ENCODE measurements at regions not wholly inside any gene's neighbourhood (a gene's known extent, or its start where the extent isn't known, plus 50 kb on each side); places are given as distances from the start of the nearest gene placed in this dataset.
"Not testable (repeated sequence)": the region's sequence is repeated elsewhere in the genome, so short reads cannot be mapped to it uniquely, and the experiment has no call there.

GRCh38 chr2:111503844-111504570, 380.0 kb downstream of the ANAPC1 start:
- not testable (repeated sequence) for H3K36me3 Mint-ChIP-seq (ENCODE audit: insufficient read depth in 1 of 3, low read depth in 3 of 3); H3K4me3 Mint-ChIP-seq; H3K23me2 ChIP-seq (ENCODE audit: insufficient read length, low read depth, low read length, poor library complexity, severe bottlenecking); H2BK12ac ChIP-seq (ENCODE audit: insufficient read length, low read depth, low read length); H3K14ac ChIP-seq (ENCODE audit: insufficient read depth, low read length); H3K27me3 ChIP-seq (ENCODE audit: insufficient read depth, low read length); H3K23ac ChIP-seq (ENCODE audit: insufficient read length, low read depth, low read length); H4K8ac ChIP-seq (replicated peaks; ENCODE audit: insufficient read length, low read depth, low read length); H3K9ac ChIP-seq (ENCODE audit: extremely low read depth, insufficient read length, low read length); H3K4me1 ChIP-seq (ENCODE audit: insufficient read depth, low read length); H2AFZ ChIP-seq (ENCODE audit: low read length); H4K91ac ChIP-seq (ENCODE audit: insufficient read length, low read depth, low read length); H2AK5ac ChIP-seq (ENCODE audit: insufficient read length, low read length); H3K4me1 Mint-ChIP-seq; H2BK20ac ChIP-seq (ENCODE audit: low read depth, low read length, poor library complexity, severe bottlenecking); H3K27ac ChIP-seq (ENCODE audit: insufficient read length, low read depth, low read length); H3K79me2 ChIP-seq (ENCODE audit: insufficient read depth, low read length); H3K27me3 Mint-ChIP-seq (ENCODE audit: low read depth); H3K4ac ChIP-seq (ENCODE audit: low read depth, low read length); H3K4me2 ChIP-seq (ENCODE audit: insufficient read depth, insufficient read length, low read length); H3K9me3 ChIP-seq (ENCODE audit: control insufficient read depth, low read depth, low read length); H3K9me3 Mint-ChIP-seq; H3K56ac ChIP-seq (ENCODE audit: insufficient read length, low read depth, low read length); H3K79me1 ChIP-seq (ENCODE audit: insufficient read depth, low read depth, low read length, poor library complexity, severe bottlenecking); H3K18ac ChIP-seq (ENCODE audit: insufficient read length, low read depth, low read length); H3K27ac Mint-ChIP-seq; H4K5ac ChIP-seq (ENCODE audit: insufficient read length, low read depth, low read length); H4K20me1 ChIP-seq (ENCODE audit: control insufficient read depth, insufficient read depth, insufficient read length); H2BK15ac ChIP-seq (ENCODE audit: low read depth, low read length); H2BK120ac ChIP-seq (ENCODE audit: low read depth, low read length, poor library complexity, severe bottlenecking); H3T11ph ChIP-seq (ENCODE audit: low read length); H2BK5ac ChIP-seq (ENCODE audit: insufficient read length, low read length); DNase-seq
- no CpG with 5 or more reads among the region's 5 CpGs for WGBS (ENCODE audit: extremely low coverage, insufficient read length, low lambda C conversion rate)

- not testable (repeated sequence) for H3K23me2 ChIP-seq (ENCODE audit: insufficient read length, low read depth, low read length, poor library complexity, severe bottlenecking); H2BK15ac ChIP-seq (ENCODE audit: low read depth, low read length); H4K20me1 ChIP-seq (ENCODE audit: control insufficient read depth, insufficient read depth, insufficient read length); H3K9me3 Mint-ChIP-seq; H3K79me2 ChIP-seq (ENCODE audit: insufficient read depth, low read length); H3K23ac ChIP-seq (ENCODE audit: insufficient read length, low read depth, low read length); H2BK12ac ChIP-seq (ENCODE audit: insufficient read length, low read depth, low read length); H3K4me2 ChIP-seq (ENCODE audit: insufficient read depth, insufficient read length, low read length); H2AFZ ChIP-seq (ENCODE audit: low read length); H3K14ac ChIP-seq (ENCODE audit: insufficient read depth, low read length); H2BK5ac ChIP-seq (ENCODE audit: insufficient read length, low read length); H4K5ac ChIP-seq (ENCODE audit: insufficient read length, low read depth, low read length); H3K56ac ChIP-seq (ENCODE audit: insufficient read length, low read depth, low read length); H3K27ac Mint-ChIP-seq; H3K4me3 Mint-ChIP-seq; H3K18ac ChIP-seq (ENCODE audit: insufficient read length, low read depth, low read length); DNase-seq; H3K27ac ChIP-seq (ENCODE audit: insufficient read length, low read depth, low read length); H3K4me1 ChIP-seq (ENCODE audit: insufficient read depth, low read length); H2BK20ac ChIP-seq (ENCODE audit: low read depth, low read length, poor library complexity, severe bottlenecking); H3K4ac ChIP-seq (ENCODE audit: low read depth, low read length); H4K91ac ChIP-seq (ENCODE audit: insufficient read length, low read depth, low read length); H3K36me3 Mint-ChIP-seq (ENCODE audit: insufficient read depth in 1 of 3, low read depth in 3 of 3); H3K27me3 Mint-ChIP-seq (ENCODE audit: low read depth); H4K8ac ChIP-seq (replicated peaks; ENCODE audit: insufficient read length, low read depth, low read length); H3K9ac ChIP-seq (ENCODE audit: extremely low read depth, insufficient read length, low read length); H3K4me1 Mint-ChIP-seq; H2AK5ac ChIP-seq (ENCODE audit: insufficient read length, low read length); H3K9me3 ChIP-seq (ENCODE audit: control insufficient read depth, low read depth, low read length); H3K79me1 ChIP-seq (ENCODE audit: insufficient read depth, low read depth, low read length, poor library complexity, severe bottlenecking); H2BK120ac ChIP-seq (ENCODE audit: low read depth, low read length, poor library complexity, severe bottlenecking); H3T11ph ChIP-seq (ENCODE audit: low read length); H3K27me3 ChIP-seq (ENCODE audit: insufficient read depth, low read length)
- WGBS (ENCODE audit: extremely low coverage, insufficient read length, low lambda C conversion rate) = no CpG with 5 or more reads among the region's 2 CpGs
Observed at GRCh38 chr2:111504571-111504942, 379.4 kb downstream of the ANAPC1 start.

All from H9 (cell line).